Common myeloid progenitor, CD34-positive (primary cell): ENCODE measurements at regions not wholly inside any gene's neighbourhood (a gene's known extent, or its start where the extent isn't known, plus 50 kb on each side); places are given as distances from the start of the nearest gene placed in this dataset.

Source experiments
- CTCF ChIA-PET: fragments of 350-600 bp; sonication (Branson Sonifier 250); formaldehyde crosslinking; loops from one replicate; lab custom pipeline; 2021; ENCODE audit warnings: antibody characterized with exemption; lab: Charles Lee
- POLR2A ChIA-PET: fragments of 350-600 bp; sonication (Branson Sonifier 250); formaldehyde crosslinking; loops from one replicate; lab custom pipeline; 2021; ENCODE audit warnings: antibody characterized with exemption; lab: Charles Lee
- DNase-seq, 3 donors: peaks; one replicate each; pipeline versions ENCODE4 v3.0.0 to v3.0.0-alpha.2; 2013
- H3K27ac ChIP-seq, 2 experiments: 1 replicate in 1 of 2; 2 replicates in 1 of 2; pipeline ENCODE4 v1.7.0; 2013; ENCODE audit warnings: inconsistent platforms in 2 of 2, low read length in 2 of 2, mild to moderate bottlenecking in 2 of 2, low read depth in 1 of 2, moderate library complexity in 1 of 2; ENCODE audit not compliant: severe bottlenecking in 2 of 2, insufficient read depth in 1 of 2, poor library complexity in 1 of 2
- H3K27me3 ChIP-seq, 5 experiments: replicated peaks in 2 of 5; 1 replicate in 3 of 5; 2 replicates in 2 of 5; pipeline versions ENCODE4 v1.6.1 to v1.7.0; 2013; ENCODE audit warnings: low read length in 4 of 5, mild to moderate bottlenecking in 2 of 5, moderate library complexity in 2 of 5, inconsistent platforms in 1 of 5; ENCODE audit not compliant: insufficient read depth in 5 of 5, control insufficient read depth in 4 of 5
- H3K36me3 ChIP-seq, 4 experiments: 1 replicate in 2 of 4; 2 replicates in 2 of 4; pipeline versions ENCODE4 v1.6.1 to v1.7.0; 2013; ENCODE audit warnings: low read length in 3 of 4, control low read depth in 1 of 4, mild to moderate bottlenecking in 1 of 4; ENCODE audit not compliant: control insufficient read depth in 4 of 4, insufficient read depth in 4 of 4
- H3K4me1 ChIP-seq, 4 experiments: 1 replicate in 3 of 4; 2 replicates in 1 of 4; pipeline versions ENCODE4 v1.6.1 to v1.7.1; 2013; ENCODE audit warnings: low read length in 3 of 4, mild to moderate bottlenecking in 3 of 4, control low read depth in 1 of 4, inconsistent platforms in 1 of 4, moderate library complexity in 1 of 4; ENCODE audit not compliant: control insufficient read depth in 4 of 4, insufficient read depth in 4 of 4; ENCODE audit errors: control extremely low read depth in 1 of 4
- H3K4me3 ChIP-seq, 7 experiments: 1 replicate in 4 of 7; 2 replicates in 3 of 7; pipeline versions ENCODE4 v1.5.1 to v1.7.0; 2013; ENCODE audit warnings: mild to moderate bottlenecking in 7 of 7, low read length in 6 of 7, moderate library complexity in 6 of 7, inconsistent platforms in 2 of 7, low read depth in 2 of 7, control low read depth in 1 of 7; ENCODE audit not compliant: insufficient read depth in 4 of 7, control insufficient read depth in 1 of 7; ENCODE audit errors: extremely low read depth in 1 of 7
- H3K9me3 ChIP-seq, 5 experiments: 1 replicate in 4 of 5; 2 replicates in 1 of 5; pipeline versions ENCODE4 v1.6.1 to v1.7.1; 2013; ENCODE audit warnings: low read length in 4 of 5, mild to moderate bottlenecking in 2 of 5, inconsistent platforms in 1 of 5, low read depth in 1 of 5, moderate library complexity in 1 of 5; ENCODE audit not compliant: control insufficient read depth in 4 of 5, insufficient read depth in 2 of 5; ENCODE audit errors: control extremely low read depth in 1 of 5
- WGBS: methylation state at CpG from one replicate; pipeline ENCODE4 v1.1.5; 2013; ENCODE audit not compliant: insufficient coverage; 5-methylcytosine and 5-hydroxymethylcytosine counted together

GRCh38 chr6:10248378-10248843, 166.5 kb downstream of the TFAP2A start:
- peaks cover 0 to 3% (median 0%) of the 10 kb centered on the region in 5 experiments for H3K27me3 ChIP-seq
- peak in 2 of 3 donors; percentile 0 to 10 for DNase-seq
- no peak overlapping the region for H3K4me3 ChIP-seq
- ChIA-PET POLR2A (no interaction called here), CTCF (no interaction called here)
- 81% methylated on average over 3 of the region's 7 CpGs for WGBS
- H3K36me3 ChIP-seq = no peaks in the 10 kb centered on the region
- no peaks in the 10 kb centered on the region for H3K4me1 ChIP-seq
- H3K9me3 ChIP-seq = peaks cover 0 to 1% (median 0%) of the 10 kb centered on the region in 5 experiments
- H3K27ac ChIP-seq = no peak overlapping the region

GRCh38 chr6:10237298-10238038, 177.4 kb downstream of the TFAP2A start:
- DNase-seq = no peak
- H3K27ac ChIP-seq = no peak overlapping the region
- ChIA-PET POLR2A (no interaction called here), CTCF (no interaction called here)
- H3K4me3 ChIP-seq = no peak overlapping the region
- WGBS = 94% methylated on average over 4 of the region's 10 CpGs
- no peaks in the 10 kb centered on the region for H3K36me3 ChIP-seq
- no peaks in the 10 kb centered on the region for H3K27me3 ChIP-seq
- H3K4me1 ChIP-seq = no peaks in the 10 kb centered on the region
- H3K9me3 ChIP-seq = no peaks in the 10 kb centered on the region

DNA sequence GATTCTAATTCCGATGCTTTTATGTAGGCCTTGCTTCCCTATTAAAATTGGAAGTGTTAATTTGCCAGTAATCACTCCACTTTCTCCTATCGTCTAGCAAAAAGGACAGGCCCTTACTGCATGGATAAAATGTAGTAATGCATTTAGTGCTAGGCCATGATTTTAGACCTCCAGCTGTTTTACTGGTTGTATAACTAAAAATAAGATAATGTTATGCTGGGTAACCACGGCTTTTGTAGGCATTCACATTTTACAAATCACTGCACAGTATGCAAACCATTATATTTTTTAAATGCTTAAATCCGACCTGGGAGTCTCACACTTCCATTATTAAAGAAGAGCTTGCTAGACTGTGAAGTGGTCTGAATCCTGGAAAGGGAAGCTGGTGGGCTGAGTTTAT, 179.5 kb downstream of the TFAP2A start:
- Histone ChIP-seq H3K9me3 (no peaks in the 10 kb centered on the region), H3K27ac (no peak overlapping the region), H3K4me1 (no peaks in the 10 kb centered on the region), H3K36me3 (no peaks in the 10 kb centered on the region), H3K4me3 (no peak overlapping the region), H3K27me3 (peaks cover 0 to 2% (median 0%) of the 10 kb centered on the region in 5 experiments)
- no peak for DNase-seq
- POLR2A ChIA-PET = interaction anchor here (0.7 kb wide), 1 partner anchor 1890 kb away, joined by 3 read pairs; no protein-coding TSS in a partner anchor
- CTCF ChIA-PET = no interaction called here
- WGBS = no CpG with 5 or more reads among the region's 4 CpGs

GRCh38 chr6:10230531-10230930, 184.3 kb downstream of the TFAP2A start:
- Histone ChIP-seq H3K4me3 (no peak overlapping the region), H3K36me3 (no peaks in the 10 kb centered on the region), H3K9me3 (peaks cover 0 to 3% (median 0%) of the 10 kb centered on the region in 5 experiments), H3K4me1 (no peaks in the 10 kb centered on the region), H3K27ac (no peak overlapping the region), H3K27me3 (peaks cover 0 to 2% (median 0%) of the 10 kb centered on the region in 5 experiments)
- POLR2A ChIA-PET = no interaction called here
- DNase-seq = no peak
- CTCF ChIA-PET = no interaction called here

DNA sequence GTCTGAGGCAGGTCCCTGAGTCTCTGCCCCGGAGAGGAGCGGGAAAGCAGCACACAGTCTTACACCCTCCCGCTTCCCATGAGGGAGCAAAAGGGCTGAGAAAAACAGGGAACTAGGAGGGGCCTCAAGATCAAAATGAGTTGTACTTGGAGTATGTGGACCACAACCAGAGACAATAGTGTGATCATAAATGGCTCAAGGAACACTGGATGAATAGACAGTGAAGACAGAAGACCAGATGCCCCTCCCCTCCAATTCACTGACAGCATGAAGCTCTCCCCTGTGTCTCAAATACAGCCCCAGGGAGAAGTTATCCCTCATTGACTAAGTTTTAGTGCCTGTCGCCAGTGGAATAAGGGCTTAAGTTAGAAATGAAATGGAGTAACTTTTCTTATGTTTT, 191.0 kb downstream of the TFAP2A start:
- 100% methylated on average over 1 of the region's 4 CpGs for WGBS
- no peak overlapping the region for H3K27ac ChIP-seq
- H3K36me3 ChIP-seq = no peaks in the 10 kb centered on the region
- no peak for DNase-seq
- ChIA-PET CTCF (no interaction called here), POLR2A (no interaction called here)
- H3K9me3 ChIP-seq = peaks cover 0 to 3% (median 2%) of the 10 kb centered on the region in 5 experiments
- H3K4me1 ChIP-seq = no peaks in the 10 kb centered on the region
- no peak overlapping the region for H3K4me3 ChIP-seq
- no peaks in the 10 kb centered on the region for H3K27me3 ChIP-seq

GRCh38 chr6:10221178-10221577, 193.7 kb downstream of the TFAP2A start:
- H3K9me3 ChIP-seq = peaks cover 0 to 2% (median 0%) of the 10 kb centered on the region in 5 experiments
- no peaks in the 10 kb centered on the region for H3K36me3 ChIP-seq
- H3K27ac ChIP-seq = no peak overlapping the region
- 97% methylated on average over 5 of the region's 5 CpGs for WGBS
- ChIA-PET POLR2A (no interaction called here), CTCF (no interaction called here)
- no peaks in the 10 kb centered on the region for H3K4me1 ChIP-seq
- H3K4me3 ChIP-seq = no peak overlapping the region
- H3K27me3 ChIP-seq = peaks cover 0 to 2% (median 0%) of the 10 kb centered on the region in 5 experiments
- DNase-seq = no peak

GRCh38 chr6:10219510-10219909, 195.4 kb downstream of the TFAP2A start:
- H3K36me3 ChIP-seq = no peaks in the 10 kb centered on the region
- H3K9me3 ChIP-seq = peaks cover 0 to 2% (median 0%) of the 10 kb centered on the region in 5 experiments
- no peak for DNase-seq
- H3K4me3 ChIP-seq = no peak overlapping the region
- no peak overlapping the region for H3K27ac ChIP-seq
- ChIA-PET POLR2A (no interaction called here), CTCF (no interaction called here)
- H3K27me3 ChIP-seq = peaks cover 0 to 2% (median 0%) of the 10 kb centered on the region in 5 experiments
- WGBS = no CpG with 5 or more reads among the region's 2 CpGs
- no peaks in the 10 kb centered on the region for H3K4me1 ChIP-seq
